NT2/D1 (cell line): ENCODE measurements at regions not wholly inside any gene's neighbourhood (a gene's known extent, or its start where the extent isn't known, plus 50 kb on each side); places are given as distances from the start of the nearest gene placed in this dataset.

Experiments used
- YY1 ChIP-seq: IDR thresholded peaks from 2 replicates; pipeline ENCODE4 v1.6.1; 2011; ENCODE audit not compliant: insufficient read length, insufficient read depth
- ZNF274 ChIP-seq: IDR thresholded peaks from 2 replicates; pipeline ENCODE4 v1.6.1; 2011; ENCODE audit warnings: mild to moderate bottlenecking, low read depth, low read length

DNA sequence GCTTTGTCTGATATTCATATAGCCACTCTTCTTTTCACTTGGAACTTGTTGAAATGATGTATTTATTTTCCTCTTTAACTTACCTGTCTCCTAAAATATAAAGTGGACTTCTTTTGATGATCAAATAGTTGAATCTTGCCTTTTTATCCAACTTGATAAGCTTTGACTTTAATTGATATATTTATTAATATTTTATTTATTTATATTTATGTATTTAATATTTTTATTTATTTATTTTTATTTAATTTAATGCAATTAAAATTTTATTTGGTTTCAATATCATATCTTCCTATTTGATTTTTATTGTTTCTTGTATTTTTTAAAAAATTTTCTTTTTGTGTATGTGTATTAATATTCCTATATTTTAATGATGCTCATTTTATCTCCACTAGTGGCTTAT lies 555.1 kb upstream of the EPHA6 start:
- no peak for TF ChIP-seq YY1
- TF ChIP-seq ZNF274, result no peak
